OCI-LY3 (cell line): ENCODE measurements at regions not wholly inside any gene's neighbourhood (a gene's known extent, or its start where the extent isn't known, plus 50 kb on each side); places are given as distances from the start of the nearest gene placed in this dataset.

ENCODE experiments used
- EZH2phosphoT487 ChIP-seq: fragments of 200-600 bp; shearing (Covaris generic); IDR thresholded peaks from 2 replicates; pipeline ENCODE4 v1.6.1; 2018; ENCODE audit warnings: antibody characterized with exemption, mixed run types, low read depth
- TF ChIP-seq, protein P1 (sequence below): fragments of 200-600, 300-600 bp; sonication (generic); IDR thresholded peaks from 2 replicates; pipeline ENCODE4 v1.5.1; 2014; ENCODE audit warnings: antibody characterized with exemption, low read length, low read depth

DNA sequence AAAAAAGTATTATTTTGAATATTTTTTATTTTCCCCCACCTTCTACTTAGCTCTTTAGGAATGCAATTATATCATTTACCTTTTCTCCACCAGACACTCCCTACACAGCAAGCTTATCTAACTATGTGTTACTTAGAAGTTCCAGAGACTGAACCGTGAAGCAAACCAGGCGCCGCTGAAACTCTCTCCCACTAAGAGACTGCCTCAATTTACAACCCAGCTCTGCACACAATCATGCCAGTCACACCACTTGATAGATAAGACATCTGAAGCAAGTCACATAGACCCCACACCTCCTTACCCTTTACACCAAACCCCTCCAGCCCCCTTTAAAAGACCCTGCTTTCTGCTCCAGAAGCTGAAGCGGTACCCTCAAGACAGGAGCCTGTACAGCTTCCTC is 245.5 kb downstream of the S1PR1 start:
- TF ChIP-seq, protein P1, sequence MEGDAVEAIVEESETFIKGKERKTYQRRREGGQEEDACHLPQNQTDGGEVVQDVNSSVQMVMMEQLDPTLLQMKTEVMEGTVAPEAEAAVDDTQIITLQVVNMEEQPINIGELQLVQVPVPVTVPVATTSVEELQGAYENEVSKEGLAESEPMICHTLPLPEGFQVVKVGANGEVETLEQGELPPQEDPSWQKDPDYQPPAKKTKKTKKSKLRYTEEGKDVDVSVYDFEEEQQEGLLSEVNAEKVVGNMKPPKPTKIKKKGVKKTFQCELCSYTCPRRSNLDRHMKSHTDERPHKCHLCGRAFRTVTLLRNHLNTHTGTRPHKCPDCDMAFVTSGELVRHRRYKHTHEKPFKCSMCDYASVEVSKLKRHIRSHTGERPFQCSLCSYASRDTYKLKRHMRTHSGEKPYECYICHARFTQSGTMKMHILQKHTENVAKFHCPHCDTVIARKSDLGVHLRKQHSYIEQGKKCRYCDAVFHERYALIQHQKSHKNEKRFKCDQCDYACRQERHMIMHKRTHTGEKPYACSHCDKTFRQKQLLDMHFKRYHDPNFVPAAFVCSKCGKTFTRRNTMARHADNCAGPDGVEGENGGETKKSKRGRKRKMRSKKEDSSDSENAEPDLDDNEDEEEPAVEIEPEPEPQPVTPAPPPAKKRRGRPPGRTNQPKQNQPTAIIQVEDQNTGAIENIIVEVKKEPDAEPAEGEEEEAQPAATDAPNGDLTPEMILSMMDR: no peak
- no peak for TF ChIP-seq EZH2phosphoT487
